Mucosa of stomach (tissue), 1 donor: ENCODE measurements at regions not wholly inside any gene's neighbourhood (a gene's known extent, or its start where the extent isn't known, plus 50 kb on each side); places are given as distances from the start of the nearest gene placed in this dataset.

Experiments
- H3K27me3 ChIP-seq: one replicate; pipeline ENCODE4 v1.7.0; 2013; ENCODE audit warnings: mild to moderate bottlenecking, low read length; ENCODE audit not compliant: control insufficient read depth, insufficient read depth
- H3K36me3 ChIP-seq: one replicate; pipeline ENCODE4 v1.7.0; 2013; ENCODE audit warnings: low read length; ENCODE audit not compliant: control insufficient read depth, insufficient read depth
- H3K4me1 ChIP-seq: one replicate; pipeline ENCODE4 v1.7.0; 2013; ENCODE audit warnings: mild to moderate bottlenecking, low read length; ENCODE audit not compliant: control insufficient read depth, insufficient read depth
- H3K4me3 ChIP-seq: one replicate; pipeline ENCODE4 v1.7.0; 2013; ENCODE audit warnings: low read length
- H3K9ac ChIP-seq: one replicate; pipeline ENCODE4 v1.7.0; 2013; ENCODE audit warnings: mild to moderate bottlenecking, low read length, moderate library complexity
- H3K9me3 ChIP-seq: one replicate; pipeline ENCODE4 v1.7.0; 2013; ENCODE audit warnings: mild to moderate bottlenecking, low read length, moderate library complexity; ENCODE audit not compliant: control insufficient read depth
- donor health status: Pancreatic carcinoma.

DNA sequence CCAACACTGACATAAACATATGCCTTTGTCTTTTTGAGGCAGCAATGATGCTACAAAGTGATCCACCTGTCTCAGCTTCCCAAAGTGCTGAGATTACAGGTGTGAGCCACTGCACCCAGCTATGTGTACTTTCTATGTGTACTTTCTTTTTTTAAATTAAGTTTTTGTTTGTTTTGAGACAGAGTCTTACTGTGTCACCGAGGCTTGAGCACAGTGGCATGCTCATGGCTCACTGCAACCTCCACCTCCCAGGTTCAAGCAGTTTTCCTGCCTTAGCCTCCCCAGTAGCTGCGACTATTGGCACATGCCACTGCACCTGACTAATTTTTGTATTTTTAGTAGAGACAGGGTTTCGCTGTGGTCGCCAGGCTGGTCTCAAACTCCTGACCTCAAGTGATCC is 172.5 kb upstream of the ALG10B start:
- no peaks in the 10 kb centered on the region for H3K9me3 ChIP-seq
- no peaks in the 10 kb centered on the region for H3K27me3 ChIP-seq
- H3K4me3 ChIP-seq, result no peak overlapping the region
- no peak overlapping the region for H3K9ac ChIP-seq
- H3K4me1 ChIP-seq, result peaks cover 5% of the 10 kb centered on the region
- H3K36me3 ChIP-seq, result no peaks in the 10 kb centered on the region

DNA sequence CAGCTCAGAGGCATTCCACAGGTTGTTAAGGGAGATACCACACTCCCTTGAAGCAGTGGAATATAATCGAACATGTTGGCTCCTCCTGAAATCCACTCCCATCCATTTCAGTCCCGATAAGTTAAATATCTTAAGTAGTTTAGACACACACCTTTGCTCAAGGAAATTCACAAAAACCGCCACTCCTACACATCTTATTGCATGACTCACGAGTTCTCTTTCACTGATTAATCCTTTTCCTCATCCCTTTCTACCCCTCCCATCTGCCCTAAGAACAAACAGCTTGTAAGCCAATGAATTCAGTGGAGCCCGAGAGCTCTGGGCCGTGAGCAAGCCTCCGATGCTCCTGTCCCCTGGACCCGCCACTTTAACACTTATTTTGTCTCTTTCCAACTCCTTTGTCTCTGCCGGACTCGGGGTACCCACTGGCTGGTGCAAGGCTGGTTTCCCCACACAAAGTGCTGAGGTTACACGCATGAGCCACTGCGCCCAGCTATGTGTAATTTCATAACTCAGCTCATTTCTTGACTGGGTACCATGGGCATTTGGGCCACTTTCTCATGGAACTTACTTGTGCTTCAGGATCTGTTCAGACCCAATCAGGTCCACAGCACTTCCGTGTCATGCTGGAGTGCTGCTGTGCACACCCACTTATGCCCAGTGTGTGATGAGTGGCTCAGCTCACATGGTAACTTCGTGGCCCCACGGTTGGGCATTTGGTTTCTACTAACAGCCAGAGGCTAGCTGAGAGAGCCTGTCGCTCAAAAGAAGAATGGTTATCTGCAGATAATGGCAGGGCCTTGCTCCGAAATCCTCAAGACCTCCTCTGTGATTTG is 171.8 kb upstream of the ALG10B start:
- Histone ChIP-seq H3K4me3 (no peak overlapping the region), H3K36me3 (no peaks in the 10 kb centered on the region), H3K9ac (no peak overlapping the region), H3K27me3 (no peaks in the 10 kb centered on the region), H3K9me3 (no peaks in the 10 kb centered on the region), H3K4me1 (peaks cover 5% of the 10 kb centered on the region)

DNA sequence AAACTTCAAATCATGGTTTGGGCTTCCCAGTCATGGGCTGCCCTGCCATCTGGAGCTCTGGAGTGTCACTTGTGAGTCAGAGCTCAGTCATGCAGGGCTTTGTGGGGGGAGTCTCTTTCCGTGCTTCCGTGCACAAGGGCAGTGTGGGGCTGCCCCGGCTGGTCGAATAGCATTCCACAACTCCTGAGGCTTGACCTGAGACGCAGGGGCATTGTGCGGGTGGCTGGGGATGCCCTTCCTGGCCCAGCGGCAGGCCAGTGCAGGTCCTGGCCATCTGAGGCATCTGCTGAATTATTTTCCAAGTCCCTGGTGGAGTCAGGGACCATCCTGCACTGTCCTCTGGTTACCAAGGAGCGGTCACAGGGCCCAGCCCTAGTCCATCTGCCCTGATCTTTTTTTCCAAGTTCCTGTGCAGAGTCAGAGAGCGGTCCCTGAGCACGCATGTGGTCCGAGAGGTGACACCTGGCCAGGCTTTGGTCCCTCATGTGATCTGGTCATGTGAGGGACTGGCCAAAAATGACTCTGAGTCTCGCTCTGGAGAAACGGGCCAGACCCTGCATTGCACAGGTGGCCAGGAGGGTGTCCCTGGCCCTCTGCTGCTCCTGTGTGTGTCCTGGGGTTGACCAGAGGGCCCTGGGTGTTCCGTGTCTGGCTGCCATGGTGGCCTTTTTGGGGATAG is 167.0 kb upstream of the ALG10B start:
- H3K9ac ChIP-seq, result no peak overlapping the region
- H3K4me3 ChIP-seq, result no peak overlapping the region
- H3K9me3 ChIP-seq, result no peaks in the 10 kb centered on the region
- no peaks in the 10 kb centered on the region for H3K27me3 ChIP-seq
- H3K4me1 ChIP-seq, result no peaks in the 10 kb centered on the region
- H3K36me3 ChIP-seq, result no peaks in the 10 kb centered on the region

DNA sequence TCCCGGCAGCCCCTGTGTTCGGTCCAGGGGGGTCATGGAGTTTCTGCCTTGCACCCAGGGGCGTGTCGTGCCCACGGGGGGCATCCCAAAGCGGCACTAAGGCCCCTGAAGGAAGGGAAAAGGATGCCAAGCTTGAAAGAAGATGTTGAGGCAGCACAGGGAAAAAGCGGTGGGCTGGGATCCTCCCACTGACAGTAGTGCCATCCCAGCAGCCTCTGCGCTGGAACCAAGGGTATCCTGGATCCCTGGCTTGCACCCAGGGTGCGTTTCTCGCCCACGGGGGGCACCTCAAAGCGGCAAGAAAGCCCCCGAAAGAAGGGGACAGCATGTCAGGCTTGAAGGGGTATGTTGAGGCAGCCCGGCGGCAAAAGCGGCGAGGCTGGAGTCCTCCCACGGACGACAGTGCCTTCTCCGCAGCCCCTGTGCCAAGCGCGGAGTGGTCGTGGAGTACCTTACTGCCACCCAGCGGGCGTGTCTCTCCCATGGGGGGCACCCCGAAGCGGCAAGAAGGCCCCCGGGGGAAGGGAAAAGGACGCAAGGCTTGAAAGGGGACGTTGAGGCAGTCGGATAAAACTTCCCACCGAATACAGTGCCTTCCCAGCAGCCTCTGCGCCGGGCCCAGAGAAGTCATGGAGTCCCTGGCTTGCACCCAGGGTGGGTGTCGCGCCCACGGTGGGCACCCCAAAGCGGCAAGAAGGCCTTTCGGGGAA is 164.4 kb upstream of the ALG10B start:
- Histone ChIP-seq H3K27me3 (no peaks in the 10 kb centered on the region), H3K9me3 (no peaks in the 10 kb centered on the region), H3K4me1 (no peaks in the 10 kb centered on the region), H3K9ac (no peak overlapping the region), H3K4me3 (no peak overlapping the region), H3K36me3 (no peaks in the 10 kb centered on the region)

DNA sequence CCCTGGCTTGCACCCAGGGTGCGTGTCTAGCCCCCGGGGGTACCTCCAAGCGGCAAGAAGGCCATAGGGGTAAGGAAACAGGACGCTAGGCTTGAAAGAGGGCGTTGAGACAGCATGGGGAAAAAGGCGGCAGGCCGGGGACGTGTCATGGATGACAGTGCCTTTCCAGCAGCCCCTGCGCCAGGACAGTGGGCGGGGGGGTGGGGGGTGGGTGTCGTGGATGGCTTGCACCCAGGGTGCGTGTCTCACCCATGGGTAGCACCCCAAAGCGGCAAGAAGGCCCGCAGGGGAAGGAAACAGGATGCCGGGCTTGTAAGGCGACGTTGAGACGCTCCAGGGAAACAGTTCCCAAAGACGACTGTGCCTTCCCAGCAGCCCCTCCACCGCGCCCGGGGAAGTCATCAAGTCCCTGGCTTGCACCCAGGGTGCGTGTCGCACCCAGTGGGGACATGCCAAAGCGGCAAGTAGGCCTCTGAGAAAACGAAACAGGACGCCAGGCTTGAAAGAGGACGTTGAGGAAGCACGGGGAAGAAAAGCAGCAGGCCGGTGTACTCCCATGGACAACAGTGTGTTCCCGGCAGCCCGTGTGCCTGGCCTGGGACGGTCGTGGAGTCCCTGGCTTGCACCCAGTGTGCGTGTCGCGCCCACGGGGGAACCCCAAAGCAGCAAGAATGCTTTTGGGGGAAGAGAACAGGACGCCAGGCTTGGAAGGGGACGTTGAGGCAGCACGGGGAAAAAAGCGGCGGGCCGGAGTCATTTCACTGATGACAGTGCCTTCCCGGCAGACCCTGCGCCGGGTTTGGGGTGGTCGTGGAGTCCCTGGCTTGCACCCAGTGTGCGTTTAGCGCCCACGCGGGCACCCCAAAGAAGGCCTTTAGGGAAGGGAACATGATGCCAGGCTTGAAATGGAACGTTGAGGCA is 163.5 kb upstream of the ALG10B start:
- H3K36me3 ChIP-seq, result no peaks in the 10 kb centered on the region
- H3K4me3 ChIP-seq, result no peak overlapping the region
- H3K9ac ChIP-seq, result no peak overlapping the region
- H3K27me3 ChIP-seq, result no peaks in the 10 kb centered on the region
- H3K4me1 ChIP-seq, result no peaks in the 10 kb centered on the region
- no peaks in the 10 kb centered on the region for H3K9me3 ChIP-seq

DNA sequence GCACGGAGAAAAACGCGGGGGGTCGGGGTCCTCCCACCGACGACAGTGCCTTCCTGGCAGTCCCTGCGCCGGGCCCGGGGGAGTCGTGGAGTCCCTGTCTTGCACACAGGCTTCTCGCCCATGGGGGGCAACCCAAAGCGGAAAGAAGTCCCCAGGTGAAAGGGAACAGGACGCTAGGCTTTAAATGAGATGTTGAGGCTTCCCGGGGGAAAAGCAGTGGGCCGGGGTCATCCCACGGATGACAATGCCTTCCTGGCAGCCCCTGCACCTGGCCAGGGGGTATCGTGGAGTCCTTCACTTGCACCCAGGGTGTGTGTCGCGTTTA is 162.9 kb upstream of the ALG10B start:
- no peaks in the 10 kb centered on the region for H3K9me3 ChIP-seq
- H3K4me3 ChIP-seq, result no peak overlapping the region
- no peaks in the 10 kb centered on the region for H3K4me1 ChIP-seq
- H3K9ac ChIP-seq, result no peak overlapping the region
- no peaks in the 10 kb centered on the region for H3K27me3 ChIP-seq
- no peaks in the 10 kb centered on the region for H3K36me3 ChIP-seq

DNA sequence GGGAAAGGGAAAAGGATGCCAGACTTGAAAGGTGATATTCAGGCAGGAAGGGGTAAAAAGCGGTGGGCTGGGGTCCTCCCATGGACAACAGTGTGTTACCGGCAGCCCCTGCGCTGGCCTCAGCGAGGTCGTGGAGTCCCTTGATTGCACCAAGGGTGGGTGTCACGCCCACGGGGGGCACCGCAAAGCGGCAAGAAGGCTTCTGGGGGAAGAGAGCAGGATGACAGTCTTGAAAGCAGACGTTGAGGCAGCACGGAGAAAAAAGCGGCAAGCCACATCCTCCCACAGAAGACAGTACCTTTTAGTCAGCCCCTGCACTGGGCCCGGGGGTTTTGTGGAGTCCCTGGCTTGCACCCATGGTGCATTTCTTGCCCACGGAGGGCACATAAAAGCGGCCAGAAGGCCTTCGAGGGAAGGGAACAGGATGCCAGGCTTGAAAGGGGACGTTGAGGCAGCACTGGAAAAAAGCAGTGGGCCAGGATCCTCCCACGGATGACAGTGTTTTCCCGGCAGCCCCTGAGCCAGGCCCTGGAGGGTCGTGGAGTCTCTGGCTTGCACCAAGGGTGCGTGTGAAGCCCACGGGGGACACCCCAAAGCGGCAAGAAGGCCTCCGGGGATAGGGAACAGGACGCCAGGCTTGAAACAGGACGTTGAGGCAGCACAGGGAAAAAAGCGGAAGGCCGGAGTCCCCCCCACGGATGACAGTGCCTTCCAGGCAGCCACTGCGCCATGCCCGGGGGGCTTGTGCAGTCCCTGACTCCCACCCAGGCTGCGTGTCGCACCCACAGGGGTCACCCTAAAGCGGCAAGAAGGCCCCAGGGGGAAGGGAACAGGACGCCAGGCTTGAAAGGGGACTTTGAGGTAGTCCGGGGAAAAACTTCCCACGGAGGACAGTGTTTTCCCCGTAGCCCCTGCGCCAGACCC is 162.2 kb upstream of the ALG10B start:
- no peak overlapping the region for H3K4me3 ChIP-seq
- no peaks in the 10 kb centered on the region for H3K4me1 ChIP-seq
- H3K9ac ChIP-seq, result no peak overlapping the region
- H3K27me3 ChIP-seq, result no peaks in the 10 kb centered on the region
- no peaks in the 10 kb centered on the region for H3K9me3 ChIP-seq
- H3K36me3 ChIP-seq, result no peaks in the 10 kb centered on the region

DNA sequence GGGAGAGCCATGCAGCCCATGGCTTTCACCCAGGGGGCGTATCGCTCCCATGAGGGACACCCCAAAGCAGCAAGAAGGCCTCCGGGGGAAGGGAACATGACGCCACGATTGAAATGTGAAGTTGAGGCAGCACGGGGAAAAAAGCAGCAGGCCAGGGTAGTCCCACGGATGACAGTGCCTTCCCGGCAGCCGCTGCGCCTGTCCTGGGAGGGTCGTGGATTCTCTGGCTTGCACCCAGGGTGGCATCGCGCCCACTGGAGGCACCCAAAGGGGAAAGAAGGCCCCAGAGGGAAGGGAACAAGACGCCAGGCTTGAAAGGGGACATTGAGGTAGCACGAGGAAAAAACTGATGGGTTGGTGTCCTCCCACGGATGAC is 161.6 kb upstream of the ALG10B start:
- Histone ChIP-seq H3K9me3 (no peaks in the 10 kb centered on the region), H3K4me1 (no peaks in the 10 kb centered on the region), H3K4me3 (no peak overlapping the region), H3K27me3 (no peaks in the 10 kb centered on the region), H3K9ac (no peak overlapping the region), H3K36me3 (no peaks in the 10 kb centered on the region)

DNA sequence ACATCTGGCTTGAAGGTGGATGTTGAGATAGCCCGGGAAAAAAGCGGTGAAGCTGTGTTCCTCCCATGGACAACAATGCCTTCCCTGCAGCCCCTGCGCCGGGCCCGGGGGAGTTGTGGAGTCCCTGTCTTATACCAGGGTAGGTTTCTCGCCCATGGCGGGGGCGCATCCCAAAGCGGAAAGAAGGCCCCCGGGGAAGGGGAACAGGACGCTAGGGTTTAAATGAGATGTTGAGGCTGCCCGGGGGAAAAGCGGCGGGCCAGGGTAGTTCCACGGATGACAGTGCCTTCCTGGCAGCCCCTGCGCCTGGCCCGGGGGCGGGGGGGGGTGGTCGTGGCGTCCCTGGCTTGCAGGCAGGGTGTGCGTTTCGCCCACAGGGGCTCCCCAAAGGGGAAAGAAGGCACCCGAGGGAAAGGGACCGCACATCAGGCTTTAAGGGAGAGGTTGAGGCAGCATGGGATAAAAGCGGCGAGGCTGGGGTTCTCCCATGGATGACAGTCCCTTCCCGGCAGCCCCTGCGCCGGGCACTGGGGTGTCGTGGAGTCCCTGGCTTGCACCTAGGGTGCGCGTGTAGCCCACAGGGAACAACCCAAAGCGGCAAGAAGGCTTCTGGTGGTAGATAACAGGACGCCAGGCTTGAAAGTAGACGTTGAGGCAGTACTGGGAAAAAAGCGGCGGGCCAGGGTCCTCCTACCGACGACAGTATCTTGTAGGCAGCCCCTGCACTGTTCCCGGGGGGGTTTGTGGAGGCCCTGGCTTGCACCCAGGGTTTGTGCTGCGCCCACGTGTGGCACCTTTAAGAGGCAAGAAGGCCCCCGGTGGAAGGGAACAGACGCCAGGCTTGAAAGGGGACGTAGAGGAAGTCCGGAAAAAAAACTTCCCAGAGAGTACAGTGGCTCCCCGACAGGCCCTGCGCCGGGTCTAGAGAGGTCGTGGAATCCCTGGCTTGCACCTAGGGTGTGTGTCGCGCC is 160.8 kb upstream of the ALG10B start:
- Histone ChIP-seq H3K9ac (no peak overlapping the region), H3K9me3 (no peaks in the 10 kb centered on the region), H3K36me3 (no peaks in the 10 kb centered on the region), H3K4me1 (no peaks in the 10 kb centered on the region), H3K4me3 (no peak overlapping the region), H3K27me3 (no peaks in the 10 kb centered on the region)

DNA sequence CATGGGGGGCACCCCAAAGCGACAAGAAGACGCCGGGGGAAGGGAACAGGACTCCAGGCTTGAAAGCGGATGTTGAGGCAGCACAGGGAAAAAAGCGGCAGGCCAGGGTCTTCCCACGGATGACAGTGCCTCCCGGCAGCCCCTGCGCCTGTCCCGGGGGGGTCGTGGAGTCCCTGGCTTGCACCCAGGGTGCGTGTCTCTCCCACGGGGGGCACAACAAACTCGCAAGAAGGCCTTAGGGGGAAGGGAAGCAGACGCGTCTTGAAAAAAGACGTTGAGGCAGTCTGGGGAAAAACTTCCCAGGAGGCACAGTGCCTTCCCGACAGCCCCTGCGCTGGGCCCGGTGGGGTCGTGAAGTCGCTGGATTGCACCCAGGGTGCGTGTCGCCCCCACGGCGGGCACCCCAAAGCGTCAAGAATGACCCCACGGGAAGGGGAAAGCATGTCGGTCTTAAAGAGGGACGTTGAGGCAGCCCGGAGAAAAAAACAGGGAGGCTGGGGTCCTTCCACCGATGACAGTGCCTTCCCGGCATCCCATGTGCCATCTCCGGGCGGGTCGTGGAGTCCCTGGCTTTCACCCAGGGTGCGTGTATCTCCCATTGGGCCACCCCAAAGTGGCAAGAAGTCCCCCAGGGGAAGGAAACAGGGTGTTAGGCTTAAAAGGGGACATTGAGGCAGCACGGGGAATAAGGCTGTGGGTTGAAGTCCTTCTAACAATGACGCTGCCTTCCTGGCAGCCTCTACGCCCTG is 159.9 kb upstream of the ALG10B start:
- Histone ChIP-seq H3K9ac (no peak overlapping the region), H3K9me3 (no peaks in the 10 kb centered on the region), H3K4me1 (no peaks in the 10 kb centered on the region), H3K4me3 (no peak overlapping the region), H3K27me3 (no peaks in the 10 kb centered on the region), H3K36me3 (no peaks in the 10 kb centered on the region)
